ENCODE measurements at regions not wholly inside any gene's neighbourhood (a gene's known extent, or its start where the extent isn't known, plus 50 kb on each side); places are given as distances from the start of the nearest gene placed in this dataset.

GRCh38 chr5:167966979-167967378, 324.5 kb upstream of the WWC1 start:
- H3F3A ChIP-seq (ENCODE audit: insufficient read depth, low read length, poor library complexity, severe bottlenecking) = no peaks in the 10 kb centered on the region
- no peak overlapping the region for H3K4me3 ChIP-seq (ENCODE audit: low read length)
- TF ChIP-seq, protein P1, sequence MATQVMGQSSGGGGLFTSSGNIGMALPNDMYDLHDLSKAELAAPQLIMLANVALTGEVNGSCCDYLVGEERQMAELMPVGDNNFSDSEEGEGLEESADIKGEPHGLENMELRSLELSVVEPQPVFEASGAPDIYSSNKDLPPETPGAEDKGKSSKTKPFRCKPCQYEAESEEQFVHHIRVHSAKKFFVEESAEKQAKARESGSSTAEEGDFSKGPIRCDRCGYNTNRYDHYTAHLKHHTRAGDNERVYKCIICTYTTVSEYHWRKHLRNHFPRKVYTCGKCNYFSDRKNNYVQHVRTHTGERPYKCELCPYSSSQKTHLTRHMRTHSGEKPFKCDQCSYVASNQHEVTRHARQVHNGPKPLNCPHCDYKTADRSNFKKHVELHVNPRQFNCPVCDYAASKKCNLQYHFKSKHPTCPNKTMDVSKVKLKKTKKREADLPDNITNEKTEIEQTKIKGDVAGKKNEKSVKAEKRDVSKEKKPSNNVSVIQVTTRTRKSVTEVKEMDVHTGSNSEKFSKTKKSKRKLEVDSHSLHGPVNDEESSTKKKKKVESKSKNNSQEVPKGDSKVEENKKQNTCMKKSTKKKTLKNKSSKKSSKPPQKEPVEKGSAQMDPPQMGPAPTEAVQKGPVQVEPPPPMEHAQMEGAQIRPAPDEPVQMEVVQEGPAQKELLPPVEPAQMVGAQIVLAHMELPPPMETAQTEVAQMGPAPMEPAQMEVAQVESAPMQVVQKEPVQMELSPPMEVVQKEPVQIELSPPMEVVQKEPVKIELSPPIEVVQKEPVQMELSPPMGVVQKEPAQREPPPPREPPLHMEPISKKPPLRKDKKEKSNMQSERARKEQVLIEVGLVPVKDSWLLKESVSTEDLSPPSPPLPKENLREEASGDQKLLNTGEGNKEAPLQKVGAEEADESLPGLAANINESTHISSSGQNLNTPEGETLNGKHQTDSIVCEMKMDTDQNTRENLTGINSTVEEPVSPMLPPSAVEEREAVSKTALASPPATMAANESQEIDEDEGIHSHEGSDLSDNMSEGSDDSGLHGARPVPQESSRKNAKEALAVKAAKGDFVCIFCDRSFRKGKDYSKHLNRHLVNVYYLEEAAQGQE (IDR thresholded peaks at IDR 0.05; ENCODE audit: borderline replicate concordance) = no peak
- TF ChIP-seq TAF1 (IDR thresholded peaks at IDR 0.05; ENCODE audit: low read depth) = no peak
- no peaks in the 10 kb centered on the region for H3K36me3 ChIP-seq (ENCODE audit: insufficient read depth, low read length)
- H3K79me2 ChIP-seq (replicated peaks; ENCODE audit: insufficient read depth, low read length) = no peaks in the 10 kb centered on the region
- H3K9ac ChIP-seq (ENCODE audit: low read length) = no peak overlapping the region
- no peaks in the 10 kb centered on the region for H3K9me2 ChIP-seq (ENCODE audit: insufficient read depth, low read length)
- H4K20me1 ChIP-seq (ENCODE audit: insufficient read depth) = no peaks in the 10 kb centered on the region
- H3K27me3 ChIP-seq (ENCODE audit: insufficient read depth, low read depth, low read length) = no peaks in the 10 kb centered on the region
- no peak overlapping the region for H3K27ac ChIP-seq (ENCODE audit: low read length)
- H3K4me2 ChIP-seq (ENCODE audit: low read length) = no peak overlapping the region
- H3K9me3 ChIP-seq (ENCODE audit: low read length) = no peaks in the 10 kb centered on the region
- H2AFZ ChIP-seq (ENCODE audit: low read depth, low read length) = no peak overlapping the region

- Histone ChIP-seq H3K9ac (ENCODE audit: low read length) (no peak overlapping the region), H3K27ac (ENCODE audit: low read length) (no peak overlapping the region), H3K9me2 (ENCODE audit: insufficient read depth, low read length) (no peaks in the 10 kb centered on the region), H3F3A (ENCODE audit: insufficient read depth, low read length, poor library complexity, severe bottlenecking) (no peaks in the 10 kb centered on the region), H3K4me3 (ENCODE audit: low read length) (no peak overlapping the region), H3K9me3 (ENCODE audit: low read length) (no peaks in the 10 kb centered on the region), H3K79me2 (replicated peaks; ENCODE audit: insufficient read depth, low read length) (no peaks in the 10 kb centered on the region), H3K36me3 (ENCODE audit: insufficient read depth, low read length) (no peaks in the 10 kb centered on the region), H3K27me3 (ENCODE audit: insufficient read depth, low read depth, low read length) (no peaks in the 10 kb centered on the region), H3K4me2 (ENCODE audit: low read length) (no peak overlapping the region), H4K20me1 (ENCODE audit: insufficient read depth) (no peaks in the 10 kb centered on the region), H2AFZ (ENCODE audit: low read depth, low read length) (no peak overlapping the region)
- TF ChIP-seq POLR2AphosphoS5 (IDR thresholded peaks at IDR 0.05) (no peak), TAF1 (IDR thresholded peaks at IDR 0.05; ENCODE audit: low read depth) (no peak), SMC3 (conservative IDR thresholded peaks at IDR 0.05; ENCODE audit: poor library complexity) (no peak), EP300 (conservative IDR thresholded peaks at IDR 0.05; ENCODE audit: poor library complexity, severe bottlenecking) (no peak), EZH2 (IDR thresholded peaks at IDR 0.05; ENCODE audit: borderline replicate concordance, insufficient read depth, low read length, poor library complexity, severe bottlenecking) (no peak), CTCF (IDR thresholded peaks at IDR 0.05; ENCODE audit: poor library complexity, severe bottlenecking) (no peak)
- TF ChIP-seq, protein P1 (IDR thresholded peaks at IDR 0.05; ENCODE audit: borderline replicate concordance) = no peak
These were observed 323.8 kb upstream of the WWC1 start for GRCh38 chr5:167967494-167968177.
